IPS-NIHi11 (cell line): ENCODE measurements at regions not wholly inside any gene's neighbourhood (a gene's known extent, or its start where the extent isn't known, plus 50 kb on each side); places are given as distances from the start of the nearest gene placed in this dataset.

Experiments
- DNase-seq: peaks from one replicate; pipeline ENCODE4 v3.0.0; 2012; ENCODE audit warnings: mixed read lengths, low spot score

GRCh38 chr4:181619651-181620050 is 623.6 kb upstream of the TENM3 start:
- DNase-seq: no peak

- DNase-seq: no peak
Measured at GRCh38 chr4:181637186-181638105, 605.8 kb upstream of the TENM3 start.

DNA sequence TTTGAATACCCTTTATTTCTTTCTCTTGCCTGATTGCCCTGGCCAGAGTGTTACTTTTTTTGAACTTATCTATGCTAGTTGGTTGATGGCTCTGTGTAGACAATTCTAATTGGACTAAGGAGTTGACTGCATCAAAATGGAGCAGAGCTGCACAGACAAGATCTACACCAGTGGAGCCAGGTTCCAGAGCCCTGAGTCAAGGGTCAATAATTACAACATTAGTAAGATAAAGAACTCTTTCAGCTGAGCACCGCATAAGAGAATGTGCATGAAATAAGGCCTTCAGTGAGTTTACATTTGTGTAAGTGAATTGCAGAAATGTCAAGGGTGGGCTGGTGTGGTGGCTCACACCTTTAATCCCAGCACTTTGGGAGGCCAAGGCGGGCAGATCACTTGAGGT is 599.7 kb upstream of the TENM3 start:
- no peak for DNase-seq

DNA sequence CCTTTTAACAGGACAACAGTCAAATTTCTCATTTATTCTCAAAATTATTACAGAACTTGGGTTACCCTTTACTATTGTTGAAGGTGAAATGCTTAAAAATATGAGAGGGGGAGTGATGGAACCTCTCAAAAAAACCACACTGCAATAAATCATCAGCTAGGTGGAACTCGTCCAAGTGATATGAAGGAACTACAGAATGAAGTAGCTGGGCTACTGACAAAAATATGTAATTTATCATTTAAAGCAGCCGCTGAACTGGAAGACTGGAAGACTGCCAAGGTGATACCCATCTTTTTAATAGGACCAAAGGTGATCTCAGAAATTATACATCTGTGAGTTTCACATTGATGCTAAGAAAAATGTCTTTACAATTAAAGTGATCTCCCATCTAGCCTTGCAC is 597.7 kb upstream of the TENM3 start:
- DNase-seq: no peak

GRCh38 chr4:181646864-181647263 is 596.3 kb upstream of the TENM3 start:
- DNase-seq: no peak

- no peak for DNase-seq
Measured at GRCh38 chr4:181647396-181648147, 595.6 kb upstream of the TENM3 start.

- no peak for DNase-seq
Measured at GRCh38 chr4:181650033-181650825, 593.0 kb upstream of the TENM3 start.

- DNase-seq: no peak
Measured at GRCh38 chr4:181656748-181657147, 586.5 kb upstream of the TENM3 start.

DNA sequence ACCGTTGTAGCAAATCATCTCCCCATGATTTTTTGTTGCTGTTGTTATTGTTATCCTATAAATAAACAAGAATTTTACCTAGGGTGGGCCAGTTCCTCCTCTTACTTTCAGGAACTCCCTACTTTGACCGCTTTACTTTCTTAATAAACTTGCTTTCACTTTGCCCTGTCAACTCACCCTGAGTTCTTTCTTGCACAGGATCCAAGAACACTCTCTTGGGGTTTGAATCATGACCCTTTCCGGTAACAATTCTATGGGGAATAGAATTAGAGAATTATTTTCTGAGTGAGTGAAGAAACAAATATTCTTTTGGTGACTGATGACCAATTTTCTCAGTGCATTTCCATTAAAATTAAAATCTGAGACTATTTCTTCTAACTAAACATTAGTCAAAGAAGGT is 584.0 kb upstream of the TENM3 start:
- DNase-seq: no peak

GRCh38 chr4:181659876-181660275 is 583.3 kb upstream of the TENM3 start:
- DNase-seq: no peak

DNA sequence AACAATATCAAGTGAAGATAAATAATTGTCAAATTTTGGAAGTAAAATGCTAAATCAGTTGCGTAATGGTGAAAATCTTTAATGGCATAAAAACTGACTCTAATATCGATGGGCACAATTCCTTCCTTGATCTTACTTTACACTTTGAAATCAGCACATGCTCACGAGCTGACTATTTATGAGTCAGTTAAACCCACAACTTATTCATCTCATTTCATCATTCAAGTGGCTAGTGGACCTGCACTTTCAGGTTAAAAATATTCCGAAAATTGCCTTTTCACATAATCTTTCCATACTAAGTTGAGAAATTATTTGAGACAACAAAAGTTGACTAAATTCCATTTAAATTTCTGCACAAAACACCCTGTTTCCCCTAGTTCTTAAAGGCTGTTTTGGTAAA is 582.1 kb upstream of the TENM3 start:
- DNase-seq: no peak

GRCh38 chr4:181661923-181662322 is 581.3 kb upstream of the TENM3 start:
- DNase-seq: no peak

GRCh38 chr4:181662383-181662782 is 580.8 kb upstream of the TENM3 start:
- DNase-seq: no peak

DNA sequence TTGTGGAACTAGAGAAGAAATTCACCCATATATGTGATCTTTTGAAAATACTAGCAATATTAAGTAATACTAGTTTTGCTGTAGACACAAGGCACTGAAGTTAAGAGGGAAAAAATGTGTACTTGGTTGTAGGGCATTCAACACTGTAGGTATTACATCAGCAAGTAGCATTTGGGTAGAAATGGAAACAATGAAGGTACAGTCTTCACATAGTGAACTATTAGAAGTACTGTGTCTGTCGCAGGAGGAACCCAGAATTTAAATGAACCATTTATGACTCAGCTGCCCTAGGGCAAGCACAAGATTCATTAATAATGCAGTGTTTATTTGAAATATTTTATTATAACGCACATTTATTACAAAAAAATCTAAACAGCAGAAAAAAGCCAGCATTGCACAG is 572.7 kb upstream of the TENM3 start:
- no peak for DNase-seq

GRCh38 chr4:181671672-181672071 is 571.5 kb upstream of the TENM3 start:
- DNase-seq: no peak

GRCh38 chr4:181672751-181673150 is 570.5 kb upstream of the TENM3 start:
- DNase-seq: no peak

GRCh38 chr4:181674315-181674875 is 568.8 kb upstream of the TENM3 start:
- no peak for DNase-seq

GRCh38 chr4:181676546-181676945 is 566.7 kb upstream of the TENM3 start:
- DNase-seq: no peak

- DNase-seq: no peak
Measured at GRCh38 chr4:181677201-181677600, 566.0 kb upstream of the TENM3 start.

DNA sequence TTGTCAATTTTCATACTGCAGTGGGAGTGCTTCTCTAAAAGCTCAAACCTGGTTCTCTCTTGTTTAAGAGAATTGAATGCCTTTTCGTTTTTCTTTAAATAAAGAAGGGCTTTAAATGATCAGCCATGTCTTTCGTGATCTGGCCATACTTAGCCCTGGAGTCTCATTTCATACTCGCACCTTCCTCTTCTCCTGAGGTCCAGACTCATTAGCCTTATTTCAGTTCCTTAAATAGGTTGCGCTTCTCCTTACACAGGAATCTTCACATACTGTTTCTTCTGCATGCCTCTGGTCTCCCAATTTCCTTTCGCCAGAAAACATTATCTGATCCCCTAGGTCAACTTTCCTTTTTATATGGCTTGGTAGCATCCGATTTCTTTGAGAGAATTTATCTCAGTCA is 565.6 kb upstream of the TENM3 start:
- no peak for DNase-seq

DNA sequence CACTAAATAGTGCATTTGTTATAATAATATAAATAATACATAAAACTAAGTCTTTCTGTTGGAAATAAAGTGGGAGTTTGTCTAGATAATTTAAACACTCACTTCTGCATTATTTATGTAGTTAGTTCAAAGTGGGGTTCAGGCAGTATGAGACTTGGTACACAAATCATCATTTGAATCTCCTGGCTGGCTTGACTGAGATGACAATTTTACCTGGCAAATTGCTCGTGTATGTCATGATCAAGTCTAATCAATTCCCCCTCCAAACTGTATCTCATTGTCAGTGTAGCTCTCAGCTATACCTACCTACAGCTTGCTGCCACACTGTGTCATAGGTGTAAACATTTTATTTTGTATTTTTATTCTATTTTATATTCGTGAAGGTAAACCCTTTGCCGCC is 563.4 kb upstream of the TENM3 start:
- no peak for DNase-seq

GRCh38 chr4:181682367-181683047 is 560.7 kb upstream of the TENM3 start:
- DNase-seq: no peak
